DMS79 treated with DMSO at 0.1 percent for 48 hours (cell line): ENCODE measurements at regions not wholly inside any gene's neighbourhood (a gene's known extent, or its start where the extent isn't known, plus 50 kb on each side); places are given as distances from the start of the nearest gene placed in this dataset.

Source experiments
- DNase-seq: peaks from one replicate; lab custom pipeline; 2025; lab: John Stamatoyannopoulos, UW

GRCh38 chr17:77602062-77602746 is 356.3 kb upstream of the TNRC6C start:
- no peak for DNase-seq

GRCh38 chr17:77602883-77603640 is 355.4 kb upstream of the TNRC6C start:
- DNase-seq, result no peak

- DNase-seq, result no peak
Measured at GRCh38 chr17:77604301-77604972, 354.1 kb upstream of the TNRC6C start.

GRCh38 chr17:77604973-77605313 is 353.6 kb upstream of the TNRC6C start:
- DNase-seq, result no peak

- no peak for DNase-seq
Measured at GRCh38 chr17:77606146-77606864, 352.2 kb upstream of the TNRC6C start.

GRCh38 chr17:77606865-77607210 is 351.7 kb upstream of the TNRC6C start:
- DNase-seq, result no peak

GRCh38 chr17:77607606-77608005 is 350.9 kb upstream of the TNRC6C start:
- no peak for DNase-seq

GRCh38 chr17:77608431-77608830 is 350.1 kb upstream of the TNRC6C start:
- no peak for DNase-seq

GRCh38 chr17:77609553-77610517 is 348.7 kb upstream of the TNRC6C start:
- DNase-seq, result no peak

GRCh38 chr17:77610518-77610893 is 348.0 kb upstream of the TNRC6C start:
- no peak for DNase-seq

- no peak for DNase-seq
Measured at GRCh38 chr17:77610972-77611521, 347.5 kb upstream of the TNRC6C start.

- no peak for DNase-seq
Measured at GRCh38 chr17:77611791-77612502, 346.6 kb upstream of the TNRC6C start.

GRCh38 chr17:77613218-77613617 is 345.3 kb upstream of the TNRC6C start:
- no peak for DNase-seq

- DNase-seq, result no peak
Measured at GRCh38 chr17:77613627-77614026, 344.9 kb upstream of the TNRC6C start.

- DNase-seq, result no peak
Measured at GRCh38 chr17:77615703-77616253, 342.7 kb upstream of the TNRC6C start.

- no peak for DNase-seq
Measured at GRCh38 chr17:77616254-77616731, 342.2 kb upstream of the TNRC6C start.

GRCh38 chr17:77617516-77617915 is 341.0 kb upstream of the TNRC6C start:
- no peak for DNase-seq

GRCh38 chr17:77618173-77618572 is 340.3 kb upstream of the TNRC6C start:
- DNase-seq, result no peak

- no peak for DNase-seq
Measured at GRCh38 chr17:77618731-77619130, 339.8 kb upstream of the TNRC6C start.

GRCh38 chr17:77619326-77619725 is 339.2 kb upstream of the TNRC6C start:
- DNase-seq, result no peak
